ENCODE measurements at regions not wholly inside any gene's neighbourhood (a gene's known extent, or its start where the extent isn't known, plus 50 kb on each side); places are given as distances from the start of the nearest gene placed in this dataset.

- Histone ChIP-seq H3K4me1 (ENCODE audit: control insufficient read depth in 1 of 2, insufficient read depth in 2 of 2, low read length in 2 of 2) (no peaks in the 10 kb centered on the region), H3K9ac (ENCODE audit: low read depth in 1 of 2, low read length in 2 of 2) (no peak overlapping the region), H3K36me3 (ENCODE audit: control insufficient read depth in 1 of 2, insufficient read depth in 2 of 2, low read length in 2 of 2) (no peaks in the 10 kb centered on the region), H3K27ac (ENCODE audit: low read depth, low read length) (no peak overlapping the region), H3K4me3 (ENCODE audit: low read depth in 1 of 2, low read length in 2 of 2) (no peak overlapping the region), H3K27me3 (ENCODE audit: control insufficient read depth in 1 of 2, insufficient read depth in 2 of 2, low read length in 2 of 2) (no peaks in the 10 kb centered on the region), H3K9me3 (ENCODE audit: control insufficient read depth in 1 of 2, low read length in 2 of 2) (no peaks in the 10 kb centered on the region)
Observed at GRCh38 chr15:62881056-62881455, 161.5 kb upstream of the TPM1 start.

- Histone ChIP-seq H3K9me3 (ENCODE audit: control insufficient read depth in 1 of 2, low read length in 2 of 2) (no peaks in the 10 kb centered on the region), H3K9ac (ENCODE audit: low read depth in 1 of 2, low read length in 2 of 2) (no peak overlapping the region), H3K4me3 (ENCODE audit: low read depth in 1 of 2, low read length in 2 of 2) (no peak overlapping the region), H3K36me3 (ENCODE audit: control insufficient read depth in 1 of 2, insufficient read depth in 2 of 2, low read length in 2 of 2) (no peaks in the 10 kb centered on the region), H3K4me1 (ENCODE audit: control insufficient read depth in 1 of 2, insufficient read depth in 2 of 2, low read length in 2 of 2) (peaks cover 0 to 5% of the 10 kb centered on the region in 2 donors), H3K27ac (ENCODE audit: low read depth, low read length) (no peak overlapping the region), H3K27me3 (ENCODE audit: control insufficient read depth in 1 of 2, insufficient read depth in 2 of 2, low read length in 2 of 2) (no peaks in the 10 kb centered on the region)
Observed at GRCh38 chr15:62883938-62884479, 158.5 kb upstream of the TPM1 start.

DNA sequence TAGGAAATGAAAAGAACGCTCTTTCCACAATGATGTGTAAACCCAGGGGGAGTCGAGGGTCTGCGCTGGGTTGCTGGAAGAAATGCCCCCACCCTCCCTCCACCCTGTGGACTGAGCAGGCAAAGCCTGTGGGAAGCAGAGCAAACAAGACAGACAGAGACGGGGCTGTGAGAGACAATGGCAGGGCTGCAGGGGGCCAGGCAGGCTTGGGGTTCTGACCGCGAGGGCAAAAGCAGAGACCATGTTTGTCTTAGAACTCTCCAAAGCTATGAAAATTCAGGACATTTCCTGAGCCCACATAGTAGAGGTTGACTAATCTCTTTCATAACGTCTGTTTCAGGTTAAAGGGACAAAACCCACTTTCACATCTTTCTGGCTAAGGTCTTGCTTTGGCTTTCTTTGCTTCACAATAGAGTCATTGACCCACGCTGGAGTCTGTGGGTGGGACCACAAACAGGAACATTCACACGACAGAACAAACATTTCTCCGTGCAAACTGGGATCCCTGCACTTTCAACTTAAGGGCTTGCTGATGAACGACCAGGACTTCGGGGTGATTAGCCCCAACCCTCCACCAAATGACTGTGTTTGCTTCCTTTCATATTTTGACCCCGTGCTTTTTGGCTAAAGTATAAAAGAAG is 156.0 kb upstream of the TPM1 start:
- H3K27ac ChIP-seq (ENCODE audit: low read depth, low read length) = no peak overlapping the region

DNA sequence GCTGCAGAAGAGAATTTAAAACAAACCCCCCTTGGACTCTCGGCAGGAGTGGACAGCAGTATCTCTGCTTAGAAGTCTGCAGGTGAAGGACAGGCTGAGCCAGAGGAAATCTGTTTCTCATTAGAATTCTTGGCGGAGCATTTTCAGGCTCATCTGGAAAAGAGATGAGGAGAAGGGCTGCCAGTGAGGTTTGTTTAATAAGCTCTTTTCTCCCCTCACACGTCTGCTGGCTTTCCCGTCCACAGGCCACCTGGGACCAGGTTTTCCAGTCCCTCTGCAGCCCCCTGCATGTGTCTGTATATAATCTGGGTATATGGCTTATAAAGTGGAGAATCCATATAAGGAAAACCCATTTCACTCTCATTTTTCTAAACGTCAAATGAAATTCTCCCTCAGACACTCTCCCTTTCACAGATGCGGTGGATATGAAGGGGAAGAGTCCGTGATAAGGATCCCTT is 155.4 kb upstream of the TPM1 start:
- peak overlapping the region in 1 of 2 donors; percentile 8 for H3K4me3 ChIP-seq (ENCODE audit: low read depth in 1 of 2, low read length in 2 of 2)
- H3K9me3 ChIP-seq (ENCODE audit: control insufficient read depth in 1 of 2, low read length in 2 of 2) = no peaks in the 10 kb centered on the region
- H3K36me3 ChIP-seq (ENCODE audit: control insufficient read depth in 1 of 2, insufficient read depth in 2 of 2, low read length in 2 of 2) = no peaks in the 10 kb centered on the region
- no peaks in the 10 kb centered on the region for H3K27me3 ChIP-seq (ENCODE audit: control insufficient read depth in 1 of 2, insufficient read depth in 2 of 2, low read length in 2 of 2)
- H3K4me1 ChIP-seq (ENCODE audit: control insufficient read depth in 1 of 2, insufficient read depth in 2 of 2, low read length in 2 of 2) = peaks cover 4 to 10% of the 10 kb centered on the region in 2 donors
- no peak overlapping the region for H3K9ac ChIP-seq (ENCODE audit: low read depth in 1 of 2, low read length in 2 of 2)
- H3K27ac ChIP-seq (ENCODE audit: low read depth, low read length) = no peak overlapping the region

More for the DNA sequence above, 156.0 kb upstream of the TPM1 start:
- Histone ChIP-seq H3K4me1 (ENCODE audit: control insufficient read depth in 1 of 2, insufficient read depth in 2 of 2, low read length in 2 of 2) (peaks cover 4 to 10% of the 10 kb centered on the region in 2 donors), H3K9me3 (ENCODE audit: control insufficient read depth in 1 of 2, low read length in 2 of 2) (no peaks in the 10 kb centered on the region), H3K9ac (ENCODE audit: low read depth in 1 of 2, low read length in 2 of 2) (no peak overlapping the region), H3K27me3 (ENCODE audit: control insufficient read depth in 1 of 2, insufficient read depth in 2 of 2, low read length in 2 of 2) (no peaks in the 10 kb centered on the region), H3K4me3 (ENCODE audit: low read depth in 1 of 2, low read length in 2 of 2) (peak overlapping the region in 1 of 2 donors; percentile 8), H3K36me3 (ENCODE audit: control insufficient read depth in 1 of 2, insufficient read depth in 2 of 2, low read length in 2 of 2) (no peaks in the 10 kb centered on the region)

GRCh38 chr15:62888623-62889022 is 153.9 kb upstream of the TPM1 start:
- H3K27me3 ChIP-seq (ENCODE audit: control insufficient read depth in 1 of 2, insufficient read depth in 2 of 2, low read length in 2 of 2) = no peaks in the 10 kb centered on the region
- no peaks in the 10 kb centered on the region for H3K9me3 ChIP-seq (ENCODE audit: control insufficient read depth in 1 of 2, low read length in 2 of 2)
- peaks cover 4 to 10% of the 10 kb centered on the region in 2 donors for H3K4me1 ChIP-seq (ENCODE audit: control insufficient read depth in 1 of 2, insufficient read depth in 2 of 2, low read length in 2 of 2)
- H3K27ac ChIP-seq (ENCODE audit: low read depth, low read length) = no peak overlapping the region
- no peak overlapping the region for H3K4me3 ChIP-seq (ENCODE audit: low read depth in 1 of 2, low read length in 2 of 2)
- H3K36me3 ChIP-seq (ENCODE audit: control insufficient read depth in 1 of 2, insufficient read depth in 2 of 2, low read length in 2 of 2) = no peaks in the 10 kb centered on the region
- H3K9ac ChIP-seq (ENCODE audit: low read depth in 1 of 2, low read length in 2 of 2) = no peak overlapping the region

- H3K27ac ChIP-seq (ENCODE audit: low read depth, low read length) = no peak overlapping the region
- no peak overlapping the region for H3K4me3 ChIP-seq (ENCODE audit: low read depth in 1 of 2, low read length in 2 of 2)
- H3K4me1 ChIP-seq (ENCODE audit: control insufficient read depth in 1 of 2, insufficient read depth in 2 of 2, low read length in 2 of 2) = peaks cover 4 to 10% of the 10 kb centered on the region in 2 donors
- H3K9me3 ChIP-seq (ENCODE audit: control insufficient read depth in 1 of 2, low read length in 2 of 2) = no peaks in the 10 kb centered on the region
- no peaks in the 10 kb centered on the region for H3K36me3 ChIP-seq (ENCODE audit: control insufficient read depth in 1 of 2, insufficient read depth in 2 of 2, low read length in 2 of 2)
- no peaks in the 10 kb centered on the region for H3K27me3 ChIP-seq (ENCODE audit: control insufficient read depth in 1 of 2, insufficient read depth in 2 of 2, low read length in 2 of 2)
- no peak overlapping the region for H3K9ac ChIP-seq (ENCODE audit: low read depth in 1 of 2, low read length in 2 of 2)
Observed at GRCh38 chr15:62889141-62889661, 153.3 kb upstream of the TPM1 start.

GRCh38 chr15:62889734-62890505 is 152.6 kb upstream of the TPM1 start:
- Histone ChIP-seq H3K36me3 (ENCODE audit: control insufficient read depth in 1 of 2, insufficient read depth in 2 of 2, low read length in 2 of 2) (no peaks in the 10 kb centered on the region), H3K9ac (ENCODE audit: low read depth in 1 of 2, low read length in 2 of 2) (no peak overlapping the region), H3K4me1 (ENCODE audit: control insufficient read depth in 1 of 2, insufficient read depth in 2 of 2, low read length in 2 of 2) (peaks cover 4 to 10% of the 10 kb centered on the region in 2 donors), H3K27me3 (ENCODE audit: control insufficient read depth in 1 of 2, insufficient read depth in 2 of 2, low read length in 2 of 2) (no peaks in the 10 kb centered on the region), H3K9me3 (ENCODE audit: control insufficient read depth in 1 of 2, low read length in 2 of 2) (no peaks in the 10 kb centered on the region), H3K27ac (ENCODE audit: low read depth, low read length) (no peak overlapping the region), H3K4me3 (ENCODE audit: low read depth in 1 of 2, low read length in 2 of 2) (no peak overlapping the region)

DNA sequence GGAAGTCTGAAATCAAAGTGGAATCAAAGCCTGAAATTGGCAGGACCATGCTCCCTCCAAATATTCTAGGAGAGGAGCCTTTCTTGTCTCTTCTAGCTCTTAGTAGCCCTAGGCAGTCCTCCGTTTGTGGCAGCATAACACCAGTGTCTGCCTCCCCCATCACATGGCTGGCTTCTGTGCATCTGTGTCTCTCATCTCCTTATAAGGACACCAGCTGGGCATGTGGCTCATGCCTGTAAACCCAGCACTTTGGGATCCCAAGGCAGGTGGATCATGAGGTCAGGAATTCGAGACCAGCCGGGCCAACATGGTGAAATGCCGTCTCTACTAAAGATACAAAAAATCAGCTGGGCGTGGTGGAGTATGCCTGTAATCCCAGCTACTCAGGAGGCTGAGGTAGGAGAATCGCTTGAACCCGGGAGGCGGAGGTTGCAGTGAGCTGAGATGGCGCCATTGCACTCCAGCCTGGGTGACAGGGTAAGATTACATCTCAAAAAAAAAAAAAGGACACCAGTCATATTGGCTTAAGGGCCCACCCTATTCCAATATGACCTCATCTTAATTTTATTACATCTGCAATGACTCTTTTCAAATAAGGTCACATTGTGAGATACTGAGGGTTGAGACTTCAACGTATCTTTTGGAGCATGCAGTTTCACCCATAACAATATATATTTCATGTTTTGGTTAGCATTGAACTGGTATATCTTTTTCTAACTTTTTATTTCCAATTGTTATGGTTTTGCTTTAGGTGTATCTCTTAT is 148.0 kb upstream of the TPM1 start:
- Histone ChIP-seq H3K4me1 (ENCODE audit: control insufficient read depth in 1 of 2, insufficient read depth in 2 of 2, low read length in 2 of 2) (peaks cover 21 to 24% of the 10 kb centered on the region in 2 donors), H3K9ac (ENCODE audit: low read depth in 1 of 2, low read length in 2 of 2) (no peak overlapping the region), H3K27ac (ENCODE audit: low read depth, low read length) (no peak overlapping the region), H3K36me3 (ENCODE audit: control insufficient read depth in 1 of 2, insufficient read depth in 2 of 2, low read length in 2 of 2) (no peaks in the 10 kb centered on the region), H3K4me3 (ENCODE audit: low read depth in 1 of 2, low read length in 2 of 2) (no peak overlapping the region), H3K9me3 (ENCODE audit: control insufficient read depth in 1 of 2, low read length in 2 of 2) (no peaks in the 10 kb centered on the region), H3K27me3 (ENCODE audit: control insufficient read depth in 1 of 2, insufficient read depth in 2 of 2, low read length in 2 of 2) (no peaks in the 10 kb centered on the region)

GRCh38 chr15:62895139-62895866 is 147.2 kb upstream of the TPM1 start:
- no peak overlapping the region for H3K27ac ChIP-seq (ENCODE audit: low read depth, low read length)
- no peaks in the 10 kb centered on the region for H3K27me3 ChIP-seq (ENCODE audit: control insufficient read depth in 1 of 2, insufficient read depth in 2 of 2, low read length in 2 of 2)
- H3K9ac ChIP-seq (ENCODE audit: low read depth in 1 of 2, low read length in 2 of 2) = no peak overlapping the region
- no peaks in the 10 kb centered on the region for H3K36me3 ChIP-seq (ENCODE audit: control insufficient read depth in 1 of 2, insufficient read depth in 2 of 2, low read length in 2 of 2)
- no peak overlapping the region for H3K4me3 ChIP-seq (ENCODE audit: low read depth in 1 of 2, low read length in 2 of 2)
- H3K9me3 ChIP-seq (ENCODE audit: control insufficient read depth in 1 of 2, low read length in 2 of 2) = no peaks in the 10 kb centered on the region
- peaks cover 16 to 20% of the 10 kb centered on the region in 2 donors for H3K4me1 ChIP-seq (ENCODE audit: control insufficient read depth in 1 of 2, insufficient read depth in 2 of 2, low read length in 2 of 2)
